ENCODE measurements at regions not wholly inside any gene's neighbourhood (a gene's known extent, or its start where the extent isn't known, plus 50 kb on each side); places are given as distances from the start of the nearest gene placed in this dataset.

- ChIA-PET CTCF (interaction anchor here (1.0 kb wide), 1 partner anchor 19 kb away, joined by 3 read pairs; no protein-coding TSS in a partner anchor), POLR2A (no interaction called here)
- TF ChIP-seq CTCF (IDR thresholded peaks at IDR 0.05; ENCODE audit: insufficient read depth, low read depth, low read length): no peak
- Histone ChIP-seq H3K4me3 (ENCODE audit: low read depth, low read length) (no peak overlapping the region), H3K36me3 (ENCODE audit: control insufficient read depth, insufficient read depth, low read length) (no peaks in the 10 kb centered on the region), H3K27me3 (ENCODE audit: control insufficient read depth, insufficient read depth, low read length) (no peaks in the 10 kb centered on the region)
- DNase-seq (ENCODE audit: low read depth): no peak
Measured at GRCh38 chr2:30324245-30324908, 93.0 kb downstream of the LBH start.

GRCh38 chr2:30325600-30326328 is 94.4 kb downstream of the LBH start:
- no peak for TF ChIP-seq CTCF (IDR thresholded peaks at IDR 0.05; ENCODE audit: insufficient read depth, low read depth, low read length)
- CTCF ChIA-PET: no interaction called here
- no peak overlapping the region for H3K4me3 ChIP-seq (ENCODE audit: low read depth, low read length)
- POLR2A ChIA-PET: no interaction called here
- no peaks in the 10 kb centered on the region for H3K36me3 ChIP-seq (ENCODE audit: control insufficient read depth, insufficient read depth, low read length)
- no peak for DNase-seq (ENCODE audit: low read depth)
- H3K27me3 ChIP-seq (ENCODE audit: control insufficient read depth, insufficient read depth, low read length): no peaks in the 10 kb centered on the region

GRCh38 chr2:30326497-30326896 is 95.2 kb downstream of the LBH start:
- Histone ChIP-seq H3K27me3 (ENCODE audit: control insufficient read depth, insufficient read depth, low read length) (no peaks in the 10 kb centered on the region), H3K4me3 (ENCODE audit: low read depth, low read length) (no peak overlapping the region), H3K36me3 (ENCODE audit: control insufficient read depth, insufficient read depth, low read length) (no peaks in the 10 kb centered on the region)
- POLR2A ChIA-PET: no interaction called here
- no peak for TF ChIP-seq CTCF (IDR thresholded peaks at IDR 0.05; ENCODE audit: insufficient read depth, low read depth, low read length)
- DNase-seq (ENCODE audit: low read depth): no peak
- CTCF ChIA-PET: no interaction called here

- H3K4me3 ChIP-seq (ENCODE audit: low read depth, low read length): no peak overlapping the region
- no peaks in the 10 kb centered on the region for H3K36me3 ChIP-seq (ENCODE audit: control insufficient read depth, insufficient read depth, low read length)
- ChIA-PET POLR2A (no interaction called here), CTCF (no interaction called here)
- no peak for DNase-seq (ENCODE audit: low read depth)
- TF ChIP-seq CTCF (IDR thresholded peaks at IDR 0.05; ENCODE audit: insufficient read depth, low read depth, low read length): no peak
- no peaks in the 10 kb centered on the region for H3K27me3 ChIP-seq (ENCODE audit: control insufficient read depth, insufficient read depth, low read length)
Measured at GRCh38 chr2:30331038-30331437, 99.7 kb downstream of the LBH start.

GRCh38 chr2:30331869-30332268 is 100.5 kb downstream of the LBH start:
- Histone ChIP-seq H3K36me3 (ENCODE audit: control insufficient read depth, insufficient read depth, low read length) (no peaks in the 10 kb centered on the region), H3K4me3 (ENCODE audit: low read depth, low read length) (no peak overlapping the region), H3K27me3 (ENCODE audit: control insufficient read depth, insufficient read depth, low read length) (no peaks in the 10 kb centered on the region)
- CTCF ChIA-PET: no interaction called here
- DNase-seq (ENCODE audit: low read depth): no peak
- no peak for TF ChIP-seq CTCF (IDR thresholded peaks at IDR 0.05; ENCODE audit: insufficient read depth, low read depth, low read length)
- POLR2A ChIA-PET: no interaction called here
